ENCODE measurements at regions not wholly inside any gene's neighbourhood (a gene's known extent, or its start where the extent isn't known, plus 50 kb on each side); places are given as distances from the start of the nearest gene placed in this dataset.
A peak's percentile ranks its signal among the peaks of the same experiment; 100 is the strongest.

GRCh38 chr5:136506131-136506530 is 140.8 kb upstream of the TRPC7 start:
- Histone ChIP-seq H2BK5ac (ENCODE audit: low read depth, low read length) (no peak overlapping the region; the same call in 1 of the 2 replicates), H3K27ac (ENCODE audit: low read depth, low read length) (no peak overlapping the region), H4K91ac (replicated peaks; ENCODE audit: insufficient read length, low read length) (no peak overlapping the region), H3K79me2 (ENCODE audit: control insufficient read depth in 1 of 2, insufficient read depth in 2 of 2, low read length in 2 of 2) (no peaks in the 10 kb centered on the region; a peak in 1 of 4 replicates), H3K9me3 (ENCODE audit: insufficient read depth in 2 of 2, low read depth in 1 of 2, low read length in 1 of 2) (no peaks in the 10 kb centered on the region), H2BK15ac (ENCODE audit: low read length) (no peak overlapping the region), H2BK12ac (ENCODE audit: low read depth, low read length) (no peak overlapping the region), H3K27me3 (replicated peaks in 1 of 4; ENCODE audit: control insufficient read depth in 3 of 4, extremely low read depth in 1 of 4, insufficient read depth in 3 of 4, low read length in 3 of 4) (no peaks in the 10 kb centered on the region), H3K4me1 (replicated peaks in 1 of 4; ENCODE audit: control insufficient read depth in 3 of 4, insufficient read depth in 4 of 4, low read length in 3 of 4) (peaks cover 0 to under 1% (median 0%) of the 10 kb centered on the region in 4 experiments; a peak in 2 of 7 replicates), H3K23ac (ENCODE audit: insufficient read length) (no peak overlapping the region), H4K20me1 (replicated peaks in 1 of 2; ENCODE audit: control insufficient read depth in 1 of 2, insufficient read depth in 2 of 2, low read length in 2 of 2) (no peaks in the 10 kb centered on the region), H2AFZ (ENCODE audit: low read length) (peak overlapping the region; percentile 78), H4K5ac (ENCODE audit: insufficient read length, low read depth, low read length) (no peak overlapping the region), H4K8ac (ENCODE audit: extremely low read depth, insufficient read depth, low read length) (no peak overlapping the region), H3K4me2 (ENCODE audit: insufficient read depth in 1 of 2, low read depth in 2 of 2, low read length in 2 of 2) (no peak overlapping the region), H3K18ac (ENCODE audit: extremely low read depth, low read length) (peak overlapping the region; percentile 1; the same call in 1 of the 2 replicates), H3K14ac (ENCODE audit: insufficient read length) (no peak overlapping the region), H3K79me1 (ENCODE audit: low read depth, low read length) (no peaks in the 10 kb centered on the region), H3K4me3 (ENCODE audit: extremely low read depth in 1 of 4, insufficient read depth in 2 of 4, low read depth in 3 of 4, low read length in 4 of 4) (no peak overlapping the region), H2BK20ac (ENCODE audit: low read length) (0 out of 2 replicates have a peak overlapping the region, but pooled peaks have one; percentile 50), H2AK5ac (ENCODE audit: low read depth, low read length) (no peak overlapping the region), H3K4ac (replicated peaks; ENCODE audit: insufficient read length, low read depth, low read length) (no peak overlapping the region), H3K56ac (replicated peaks; ENCODE audit: insufficient read length, low read depth, low read length) (no peak overlapping the region), H3K36me3 (ENCODE audit: control insufficient read depth in 2 of 4, insufficient read depth in 4 of 4, low read length in 3 of 4) (no peaks in the 10 kb centered on the region), H3K9ac (replicated peaks in 1 of 4; ENCODE audit: extremely low read depth in 1 of 4, low read depth in 3 of 4, low read length in 3 of 4) (no peak overlapping the region), H2BK120ac (replicated peaks; ENCODE audit: low read depth, low read length) (no peak overlapping the region), H3K23me2 (ENCODE audit: low read depth, low read length) (no peaks in the 10 kb centered on the region)
- CTCF ChIA-PET (ENCODE audit: partially characterized antibody), result interaction anchor here (0.6 to 3.0 kb wide), 5 partner anchors 10 to 180 kb away, joined by 3 to 14 read pairs (median 3); no protein-coding TSS in a partner anchor
- WGBS, 2 experiments (ENCODE audit: extremely low coverage in 1 of 2, insufficient coverage in 1 of 2, insufficient read length in 1 of 2, insufficient replicate concordance in 2 of 2, low coverage in 1 of 2, low lambda C conversion rate in 2 of 2, missing lambda C conversion rate in 1 of 2), result 60% methylated on average over 1 of the region's 1 CpG; no CpG with 5 or more reads in 1 of the 2 experiments
- DNase-seq (ENCODE audit: low read depth in 1 of 2, low spot score in 2 of 2) (no peak), FAIRE-seq (no peak)
- POLR2A ChIA-PET (ENCODE audit: partially characterized antibody), result no interaction called here
- no peak for TF ChIP-seq ZNF274 (IDR thresholded peaks at IDR 0.05; ENCODE audit: borderline replicate concordance, extremely low read depth, low read length)
- no peak for TF ChIP-seq TEAD4 (IDR thresholded peaks at IDR 0.05; ENCODE audit: low read depth, low read length)

Measured in H1 (cell line).